ENCODE measurements at regions not wholly inside any gene's neighbourhood (a gene's known extent, or its start where the extent isn't known, plus 50 kb on each side); places are given as distances from the start of the nearest gene placed in this dataset.
A peak's percentile ranks its signal among the peaks of the same experiment; 100 is the strongest.

GRCh38 chr4:24164797-24165196, 274.9 kb upstream of the PPARGC1A start:
- DNase-seq: no peak

- DNase-seq: no peak
Observed at GRCh38 chr4:24164054-24164693, 274.3 kb upstream of the PPARGC1A start.

GRCh38 chr4:24163314-24163713, 273.5 kb upstream of the PPARGC1A start:
- DNase-seq: no peak

GRCh38 chr4:24160358-24160757, 270.5 kb upstream of the PPARGC1A start:
- no peak for DNase-seq

GRCh38 chr4:24158031-24158430, 268.2 kb upstream of the PPARGC1A start:
- DNase-seq: no peak

- no peak for DNase-seq
Observed at GRCh38 chr4:24150034-24150433, 260.2 kb upstream of the PPARGC1A start.

GRCh38 chr4:24146127-24146526, 256.3 kb upstream of the PPARGC1A start:
- DNase-seq: no peak

- no peak for DNase-seq
Observed at GRCh38 chr4:24145591-24145990, 255.7 kb upstream of the PPARGC1A start.

GRCh38 chr4:24144381-24144780, 254.5 kb upstream of the PPARGC1A start:
- DNase-seq: no peak

- peak in 11 of 51 donors; percentile 1 to 28 (median 5) for DNase-seq
Observed at GRCh38 chr4:24143741-24144140, 253.9 kb upstream of the PPARGC1A start.

GRCh38 chr4:24141836-24142235, 252.0 kb upstream of the PPARGC1A start:
- no peak for DNase-seq

- DNase-seq: no peak
Observed at GRCh38 chr4:24140892-24141291, 251.0 kb upstream of the PPARGC1A start.

GRCh38 chr4:24137671-24138601, 248.1 kb upstream of the PPARGC1A start:
- DNase-seq: peak in 1 of 51 donors; percentile 11

- no peak for DNase-seq
Observed at GRCh38 chr4:24131954-24132673, 242.3 kb upstream of the PPARGC1A start.

- DNase-seq: no peak
Observed at GRCh38 chr4:24130637-24131036, 240.8 kb upstream of the PPARGC1A start.

- DNase-seq: no peak
Observed at GRCh38 chr4:24126776-24127175, 236.9 kb upstream of the PPARGC1A start.

GRCh38 chr4:24121395-24122175, 231.7 kb upstream of the PPARGC1A start:
- peak in 17 of 51 donors; percentile 3 to 57 (median 18) for DNase-seq

- peak in 1 of 51 donors; percentile 3 for DNase-seq
Observed at GRCh38 chr4:24117975-24118374, 228.1 kb upstream of the PPARGC1A start.

- DNase-seq: no peak
Observed at GRCh38 chr4:24116107-24116506, 226.3 kb upstream of the PPARGC1A start.

- no peak for DNase-seq
Observed at GRCh38 chr4:24114919-24115500, 225.2 kb upstream of the PPARGC1A start.

- no peak for DNase-seq
Observed at GRCh38 chr4:24114444-24114843, 224.6 kb upstream of the PPARGC1A start.

All from hypothalamus (tissue), 51 donors.